ENCODE measurements at regions not wholly inside any gene's neighbourhood (a gene's known extent, or its start where the extent isn't known, plus 50 kb on each side); places are given as distances from the start of the nearest gene placed in this dataset.
"Not testable (repeated sequence)": the region's sequence is repeated elsewhere in the genome, so short reads cannot be mapped to it uniquely, and the experiment has no call there.

GRCh38 chr4:86523333-86523732 is 70.8 kb upstream of the PTPN13 start:
- H3K27me3 ChIP-seq (replicated peaks) = no peaks in the 10 kb centered on the region
- in situ Hi-C loops (cut with HindIII; ENCODE audit: low pct_ligation_motif_present, low sequenced_read_pairs) = no loop called here

GRCh38 chr4:86527713-86528112 is 66.4 kb upstream of the PTPN13 start:
- DNase-seq; H3K4me3 ChIP-seq (ENCODE audit: low read depth, low read length); in situ Hi-C loops (cut with HindIII; ENCODE audit: low pct_ligation_motif_present, low sequenced_read_pairs); H3K27me3 ChIP-seq (replicated peaks); H3K27ac ChIP-seq; H3K36me3 ChIP-seq (replicated peaks): not testable (repeated sequence)

More at GRCh38 chr4:86523333-86523732, 70.8 kb upstream of the PTPN13 start:
- TF ChIP-seq CTCF (IDR thresholded peaks at IDR 0.05; ENCODE audit: low read depth, low read length, missing control alignments) = no peak
- H3K4me3 ChIP-seq (ENCODE audit: low read depth, low read length) = no peak overlapping the region
- no peak overlapping the region for H3K27ac ChIP-seq
- H3K36me3 ChIP-seq (replicated peaks) = no peaks in the 10 kb centered on the region
- DNase-seq = no peak

DNA sequence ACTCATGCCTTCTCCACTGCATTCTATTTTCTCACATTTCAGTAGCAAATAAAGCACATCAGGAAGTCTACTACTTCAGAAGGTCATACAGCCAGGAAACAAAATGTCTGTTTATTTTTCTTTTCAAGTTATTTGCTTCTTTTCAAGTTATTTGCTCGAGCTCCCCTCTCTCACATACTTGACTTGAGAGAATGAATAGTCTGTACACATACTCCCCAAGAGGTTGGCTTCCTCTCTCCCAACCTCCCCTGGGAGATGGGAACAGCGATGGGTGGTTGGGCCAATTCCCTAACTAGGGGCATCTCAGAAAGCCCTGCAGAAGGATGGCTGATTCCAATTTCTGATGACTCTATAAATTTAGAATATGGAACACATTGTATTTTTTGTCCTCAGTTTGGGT is 64.7 kb upstream of the PTPN13 start:
- Histone ChIP-seq H3K36me3 (replicated peaks) (no peaks in the 10 kb centered on the region), H3K27ac (no peak overlapping the region), H3K27me3 (replicated peaks) (no peaks in the 10 kb centered on the region), H3K4me3 (ENCODE audit: low read depth, low read length) (no peak overlapping the region)
- in situ Hi-C loops (cut with HindIII; ENCODE audit: low pct_ligation_motif_present, low sequenced_read_pairs) = no loop called here
- TF ChIP-seq CTCF (IDR thresholded peaks at IDR 0.05; ENCODE audit: low read depth, low read length, missing control alignments) = no peak
- DNase-seq = no peak

DNA sequence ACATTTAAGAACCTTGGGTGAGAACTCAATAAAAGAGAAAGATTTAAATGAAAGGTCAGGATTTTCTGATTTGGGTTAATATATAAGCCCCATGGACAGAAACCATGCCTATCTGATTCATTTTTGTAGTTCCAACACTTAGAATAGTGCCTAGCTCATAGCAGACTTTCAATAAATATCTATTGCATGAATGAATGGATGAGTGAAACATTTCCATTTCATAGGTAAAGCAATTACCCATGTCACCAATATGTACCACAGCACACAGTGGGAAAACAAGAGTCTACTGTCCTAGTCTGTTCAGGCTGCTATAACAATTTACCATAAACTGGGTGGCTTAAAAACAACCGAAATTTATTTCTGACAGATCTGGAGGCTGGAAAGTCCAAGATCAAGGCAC is 63.9 kb upstream of the PTPN13 start:
- Histone ChIP-seq H3K36me3 (replicated peaks) (no peaks in the 10 kb centered on the region), H3K4me3 (ENCODE audit: low read depth, low read length) (no peak overlapping the region), H3K27ac (no peak overlapping the region), H3K27me3 (replicated peaks) (no peaks in the 10 kb centered on the region)
- in situ Hi-C loops (cut with HindIII; ENCODE audit: low pct_ligation_motif_present, low sequenced_read_pairs) = no loop called here
- no peak for TF ChIP-seq CTCF (IDR thresholded peaks at IDR 0.05; ENCODE audit: low read depth, low read length, missing control alignments)
- no peak for DNase-seq

- in situ Hi-C loops (cut with HindIII; ENCODE audit: low pct_ligation_motif_present, low sequenced_read_pairs) = no loop called here
- no peak for DNase-seq
- Histone ChIP-seq H3K27ac (no peak overlapping the region), H3K36me3 (replicated peaks) (no peaks in the 10 kb centered on the region), H3K27me3 (replicated peaks) (no peaks in the 10 kb centered on the region), H3K4me3 (ENCODE audit: low read depth, low read length) (no peak overlapping the region)
- TF ChIP-seq CTCF (IDR thresholded peaks at IDR 0.05; ENCODE audit: low read depth, low read length, missing control alignments) = no peak
These were observed 62.7 kb upstream of the PTPN13 start for GRCh38 chr4:86531440-86531839.

- in situ Hi-C loops (cut with HindIII; ENCODE audit: low pct_ligation_motif_present, low sequenced_read_pairs) = no loop called here
- TF ChIP-seq CTCF (IDR thresholded peaks at IDR 0.05; ENCODE audit: low read depth, low read length, missing control alignments) = no peak
- H3K27ac ChIP-seq = no peak overlapping the region
- H3K36me3 ChIP-seq (replicated peaks) = no peaks in the 10 kb centered on the region
- no peaks in the 10 kb centered on the region for H3K27me3 ChIP-seq (replicated peaks)
- no peak for DNase-seq
- H3K4me3 ChIP-seq (ENCODE audit: low read depth, low read length) = no peak overlapping the region
These were observed 61.3 kb upstream of the PTPN13 start for GRCh38 chr4:86532851-86533250.
